GM19438 (cell line): ENCODE measurements at regions not wholly inside any gene's neighbourhood (a gene's known extent, or its start where the extent isn't known, plus 50 kb on each side); places are given as distances from the start of the nearest gene placed in this dataset.
"Not testable (repeated sequence)": the region's sequence is repeated elsewhere in the genome, so short reads cannot be mapped to it uniquely, and the experiment has no call there.

Source experiments
- ATAC-seq: cut with Tn5 transposase; IDR thresholded peaks from one replicate; pipeline ENCODE4 v1.9.1; 2021; ENCODE audit warnings: low read depth; ENCODE audit not compliant: unreplicated experiment

- ATAC-seq = no peak
Observed at GRCh38 chr12:107826276-107826675, 51.8 kb downstream of the ASCL4 start.

GRCh38 chr12:107829271-107829670 lies 54.8 kb downstream of the ASCL4 start:
- no peak for ATAC-seq

GRCh38 chr12:107832441-107832840 lies 57.9 kb downstream of the ASCL4 start:
- ATAC-seq = no peak

GRCh38 chr12:107840186-107840585 lies 65.7 kb downstream of the ASCL4 start:
- ATAC-seq = no peak

- no peak for ATAC-seq
Observed at GRCh38 chr12:107843351-107844311, 69.1 kb downstream of the ASCL4 start.

GRCh38 chr12:107844312-107844921 lies 69.9 kb downstream of the ASCL4 start:
- no peak for ATAC-seq

GRCh38 chr12:107845226-107845979 lies 70.9 kb downstream of the ASCL4 start:
- no peak for ATAC-seq

- no peak for ATAC-seq
Observed at GRCh38 chr12:107845980-107846659, 71.6 kb downstream of the ASCL4 start.

GRCh38 chr12:107847430-107847829 lies 72.9 kb downstream of the ASCL4 start:
- no peak for ATAC-seq

- no peak for ATAC-seq
Observed at GRCh38 chr12:107847830-107848229, 73.3 kb downstream of the ASCL4 start.

- ATAC-seq = no peak
Observed at GRCh38 chr12:107853479-107853878, 79.0 kb downstream of the ASCL4 start.

- no peak for ATAC-seq
Observed at GRCh38 chr12:107855471-107855870, 81.0 kb downstream of the ASCL4 start.

- no peak for ATAC-seq
Observed at GRCh38 chr12:107856096-107856495, 81.6 kb downstream of the ASCL4 start.

GRCh38 chr12:107857191-107857590 lies 82.7 kb downstream of the ASCL4 start:
- no peak for ATAC-seq

- no peak for ATAC-seq
Observed at GRCh38 chr12:107859367-107859766, 84.9 kb downstream of the ASCL4 start.

GRCh38 chr12:107864235-107864634 lies 89.7 kb downstream of the ASCL4 start:
- ATAC-seq = no peak

GRCh38 chr12:107864727-107865126 lies 90.2 kb downstream of the ASCL4 start:
- not testable (repeated sequence) for ATAC-seq

- no peak for ATAC-seq
Observed at GRCh38 chr12:107873223-107873622, 98.7 kb downstream of the ASCL4 start.

- no peak for ATAC-seq
Observed at GRCh38 chr12:107875786-107876185, 101.3 kb downstream of the ASCL4 start.
